ENCODE measurements at regions not wholly inside any gene's neighbourhood (a gene's known extent, or its start where the extent isn't known, plus 50 kb on each side); places are given as distances from the start of the nearest gene placed in this dataset.

GRCh38 chr4:73348185-73348584, 55.9 kb upstream of the ALB start:
- Histone ChIP-seq H4K20me1 (ENCODE audit: insufficient read depth, poor library complexity, severe bottlenecking) (no peaks in the 10 kb centered on the region), H3K79me2 (no peaks in the 10 kb centered on the region), H3K9me3 (ENCODE audit: low read depth) (no peaks in the 10 kb centered on the region), H3K27me3 (no peaks in the 10 kb centered on the region), H3K36me3 (replicated peaks; ENCODE audit: insufficient read depth, low read depth) (no peaks in the 10 kb centered on the region), H3K27ac (no peak overlapping the region), H3K9me2 (replicated peaks; ENCODE audit: insufficient read depth) (no peaks in the 10 kb centered on the region), H3K4me3 (no peak overlapping the region), H3K4me2 (no peak overlapping the region), H2AFZ (no peak overlapping the region), H3K4me1 (ENCODE audit: insufficient read depth) (peaks cover 34% of the 10 kb centered on the region)
- TF ChIP-seq CTCF (IDR thresholded peaks at IDR 0.05; ENCODE audit: poor library complexity), result no peak
- no peak for TF ChIP-seq EZH2 (IDR thresholded peaks at IDR 0.05; ENCODE audit: borderline replicate concordance)
- TF ChIP-seq EZH2phosphoT487 (IDR thresholded peaks at IDR 0.05; ENCODE audit: low read depth, severe bottlenecking, unreplicated experiment), result no peak
- no peak for DNase-seq (ENCODE audit: low spot score)

GRCh38 chr4:73347497-73347896, 56.6 kb upstream of the ALB start:
- TF ChIP-seq EZH2phosphoT487 (IDR thresholded peaks at IDR 0.05; ENCODE audit: low read depth, severe bottlenecking, unreplicated experiment) (no peak), EZH2 (IDR thresholded peaks at IDR 0.05; ENCODE audit: borderline replicate concordance) (no peak), CTCF (IDR thresholded peaks at IDR 0.05; ENCODE audit: poor library complexity) (no peak)
- Histone ChIP-seq H3K36me3 (replicated peaks; ENCODE audit: insufficient read depth, low read depth) (no peaks in the 10 kb centered on the region), H3K4me3 (no peak overlapping the region), H3K9me3 (ENCODE audit: low read depth) (no peaks in the 10 kb centered on the region), H3K79me2 (no peaks in the 10 kb centered on the region), H2AFZ (no peak overlapping the region), H4K20me1 (ENCODE audit: insufficient read depth, poor library complexity, severe bottlenecking) (no peaks in the 10 kb centered on the region), H3K27ac (no peak overlapping the region), H3K4me1 (ENCODE audit: insufficient read depth) (peaks cover 37% of the 10 kb centered on the region), H3K4me2 (peak overlapping the region; percentile 5), H3K9me2 (replicated peaks; ENCODE audit: insufficient read depth) (no peaks in the 10 kb centered on the region), H3K27me3 (no peaks in the 10 kb centered on the region)
- no peak for DNase-seq (ENCODE audit: low spot score)

GRCh38 chr4:73345399-73345975, 58.6 kb upstream of the ALB start:
- 12% methylated on average over 4 of the region's 4 CpGs for whole genome bisulfite sequencing (ENCODE audit: low lambda C conversion rate, missing lambda C conversion rate)
- Histone ChIP-seq H3K9me2 (replicated peaks; ENCODE audit: insufficient read depth) (no peaks in the 10 kb centered on the region), H3K4me3 (no peak overlapping the region), H3K4me2 (peak overlapping the region; percentile 54), H3K9me3 (ENCODE audit: low read depth) (no peaks in the 10 kb centered on the region), H4K20me1 (ENCODE audit: insufficient read depth, poor library complexity, severe bottlenecking) (no peaks in the 10 kb centered on the region), H3K79me2 (no peaks in the 10 kb centered on the region), H3K4me1 (ENCODE audit: insufficient read depth) (peaks cover 53% of the 10 kb centered on the region), H3K27ac (peak overlapping the region; percentile 60), H3K27me3 (no peaks in the 10 kb centered on the region), H2AFZ (no peak overlapping the region), H3K36me3 (replicated peaks; ENCODE audit: insufficient read depth, low read depth) (no peaks in the 10 kb centered on the region)
- TF ChIP-seq EZH2 (IDR thresholded peaks at IDR 0.05; ENCODE audit: borderline replicate concordance), result no peak
- no peak for TF ChIP-seq EZH2phosphoT487 (IDR thresholded peaks at IDR 0.05; ENCODE audit: low read depth, severe bottlenecking, unreplicated experiment)
- no peak for TF ChIP-seq CTCF (IDR thresholded peaks at IDR 0.05; ENCODE audit: poor library complexity)
- DNase-seq (ENCODE audit: low spot score), result peak; percentile 35

- H3K4me3 ChIP-seq, result no peak overlapping the region
- H3K4me2 ChIP-seq, result peak overlapping the region; percentile 54
- H3K9me3 ChIP-seq (ENCODE audit: low read depth), result no peaks in the 10 kb centered on the region
- TF ChIP-seq EZH2phosphoT487 (IDR thresholded peaks at IDR 0.05; ENCODE audit: low read depth, severe bottlenecking, unreplicated experiment) (no peak), CTCF (IDR thresholded peaks at IDR 0.05; ENCODE audit: poor library complexity) (no peak), EZH2 (IDR thresholded peaks at IDR 0.05; ENCODE audit: borderline replicate concordance) (no peak)
- 88% methylated on average over 1 of the region's 1 CpG for WGBS (ENCODE audit: low lambda C conversion rate, missing lambda C conversion rate)
- DNase-seq (ENCODE audit: low spot score), result no peak
- H3K36me3 ChIP-seq (replicated peaks; ENCODE audit: insufficient read depth, low read depth), result no peaks in the 10 kb centered on the region
- peak overlapping the region; percentile 60 for H3K27ac ChIP-seq
- H3K4me1 ChIP-seq (ENCODE audit: insufficient read depth), result peaks cover 53% of the 10 kb centered on the region
- H2AFZ ChIP-seq, result no peak overlapping the region
- H4K20me1 ChIP-seq (ENCODE audit: insufficient read depth, poor library complexity, severe bottlenecking), result no peaks in the 10 kb centered on the region
- H3K27me3 ChIP-seq, result no peaks in the 10 kb centered on the region
- no peaks in the 10 kb centered on the region for H3K9me2 ChIP-seq (replicated peaks; ENCODE audit: insufficient read depth)
- H3K79me2 ChIP-seq, result no peaks in the 10 kb centered on the region
Observed at GRCh38 chr4:73344106-73344505, 60.0 kb upstream of the ALB start.
